Fibroblast of skin of right quadriceps (primary cell): ENCODE measurements at regions not wholly inside any gene's neighbourhood (a gene's known extent, or its start where the extent isn't known, plus 50 kb on each side); places are given as distances from the start of the nearest gene placed in this dataset.
"Not testable (repeated sequence)": the region's sequence is repeated elsewhere in the genome, so short reads cannot be mapped to it uniquely, and the experiment has no call there.

Experiments used
- DNase-seq: peaks from one replicate; pipeline ENCODE4 v3.0.0-alpha.2; 2013

DNA sequence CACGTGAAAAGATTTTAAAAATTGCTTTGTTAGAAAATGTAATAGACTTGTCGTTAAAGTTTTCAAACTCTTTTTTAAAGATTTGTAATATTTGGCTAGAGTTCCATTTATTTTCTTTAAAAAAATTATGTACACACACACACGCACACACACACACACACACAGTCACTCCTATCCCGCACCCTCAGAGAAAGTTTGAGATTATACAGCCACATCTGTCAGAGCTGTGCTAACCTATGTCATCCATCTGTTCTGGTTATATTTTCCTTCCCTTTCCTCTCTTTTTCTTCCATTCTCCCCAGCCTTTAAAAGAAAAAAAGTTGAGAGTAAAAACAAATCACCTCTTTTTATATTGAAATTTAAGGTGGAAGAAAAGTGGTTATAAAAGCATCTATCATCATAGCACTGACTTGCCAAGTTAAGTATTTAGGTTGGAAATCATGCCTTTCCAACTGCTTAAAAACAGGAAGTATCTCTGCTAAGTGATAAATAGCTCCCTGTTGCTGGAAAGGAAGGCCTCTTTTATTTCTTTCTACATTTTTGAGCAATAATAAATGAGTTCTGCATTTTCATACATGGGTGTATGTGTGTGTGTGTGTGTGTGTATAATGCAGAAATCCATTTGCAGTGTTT is 163.3 kb upstream of the SPRY1 start:
- no peak for DNase-seq

DNA sequence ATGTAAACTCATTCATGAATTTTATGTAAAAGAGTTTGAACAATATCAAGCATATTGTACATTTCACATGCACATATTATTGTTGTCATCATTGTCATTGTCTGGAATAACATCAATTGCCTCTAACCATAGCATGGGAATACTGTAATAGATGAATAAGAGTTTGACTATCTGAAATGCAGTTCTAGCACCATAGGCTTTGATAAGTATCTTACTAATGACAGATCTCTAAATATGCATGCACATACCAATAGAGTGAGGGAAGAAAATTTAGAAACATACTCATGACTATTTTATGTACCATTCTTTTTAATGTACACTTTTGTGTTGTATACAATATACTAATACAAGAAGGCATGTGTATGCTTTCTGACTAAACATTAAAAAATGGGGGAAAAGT is 161.6 kb upstream of the SPRY1 start:
- peak; percentile 69 for DNase-seq

GRCh38 chr4:123235431-123235830 is 161.2 kb upstream of the SPRY1 start:
- peak; percentile 85 for DNase-seq

- no peak for DNase-seq
Measured at GRCh38 chr4:123236606-123237005, 160.0 kb upstream of the SPRY1 start.

GRCh38 chr4:123240286-123240685 is 156.3 kb upstream of the SPRY1 start:
- not testable (repeated sequence) for DNase-seq

GRCh38 chr4:123243220-123243619 is 153.4 kb upstream of the SPRY1 start:
- DNase-seq = not testable (repeated sequence)

GRCh38 chr4:123244137-123244536 is 152.5 kb upstream of the SPRY1 start:
- no peak for DNase-seq

DNA sequence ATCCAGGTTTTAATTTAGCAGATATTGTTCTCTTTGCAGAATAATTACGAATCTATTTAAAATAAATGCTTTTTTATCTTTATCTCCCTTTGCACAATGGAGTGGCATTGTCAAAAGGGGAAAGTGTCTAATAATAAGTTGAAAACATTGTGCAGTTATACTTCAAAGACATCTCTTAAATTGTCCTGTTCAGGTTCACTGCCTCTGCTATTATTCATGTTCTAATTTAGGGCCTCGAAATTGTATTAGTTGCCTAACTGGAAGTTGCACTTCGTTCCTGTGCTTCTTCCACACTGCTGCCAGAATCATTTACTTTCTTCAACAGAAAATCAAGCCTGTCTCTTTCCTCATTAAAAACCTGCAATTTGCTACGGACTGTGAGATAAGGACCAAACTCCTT is 150.5 kb upstream of the SPRY1 start:
- DNase-seq = no peak

DNA sequence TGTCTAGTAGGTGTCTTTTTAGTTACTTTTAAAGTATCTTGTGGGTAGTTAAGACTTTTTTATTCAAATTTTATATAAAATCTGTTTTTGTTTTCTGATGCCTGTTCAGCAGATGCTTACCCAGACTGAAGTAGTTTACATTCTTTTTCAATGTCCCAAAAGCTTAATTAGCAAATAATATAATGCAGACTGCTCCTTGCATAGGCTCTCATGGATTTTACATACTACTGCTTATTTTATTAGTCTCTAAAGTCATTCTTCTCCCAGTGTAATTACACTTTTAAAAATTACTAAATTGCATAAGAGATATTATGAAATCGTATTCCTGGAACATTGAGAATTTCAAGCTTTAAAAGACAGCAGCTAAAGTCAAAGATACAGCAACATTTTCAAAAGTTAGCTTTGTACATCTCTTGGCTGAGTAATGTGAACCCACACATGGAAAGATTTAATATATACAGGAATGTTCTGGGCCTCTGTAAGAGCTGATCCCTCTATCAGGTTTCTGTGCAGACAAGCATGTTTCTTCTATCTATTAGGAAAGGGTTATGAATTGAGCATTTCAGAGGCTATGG is 148.4 kb upstream of the SPRY1 start:
- peak; percentile 66 for DNase-seq

DNA sequence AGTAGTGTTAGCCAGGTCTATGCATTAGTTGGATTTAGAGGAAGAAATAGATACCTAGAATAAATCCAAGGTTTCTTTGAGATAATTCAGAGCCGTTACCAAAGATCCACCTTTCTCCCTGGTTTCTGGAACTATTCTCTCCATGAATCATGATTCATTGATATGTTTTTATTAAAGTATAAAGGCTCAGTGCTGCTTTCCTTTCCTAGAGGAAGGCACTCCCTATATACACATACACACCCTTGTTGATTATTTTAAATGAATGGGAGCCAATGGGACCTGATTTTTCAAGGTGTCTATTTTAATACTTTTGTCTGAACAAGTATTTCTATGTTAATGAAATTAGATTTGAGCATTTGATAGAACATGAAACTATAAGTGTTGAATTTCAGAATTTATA is 146.8 kb upstream of the SPRY1 start:
- no peak for DNase-seq

- DNase-seq = peak; percentile 38
Measured at GRCh38 chr4:123250843-123251242, 145.8 kb upstream of the SPRY1 start.

- no peak for DNase-seq
Measured at GRCh38 chr4:123255971-123256370, 140.6 kb upstream of the SPRY1 start.

DNA sequence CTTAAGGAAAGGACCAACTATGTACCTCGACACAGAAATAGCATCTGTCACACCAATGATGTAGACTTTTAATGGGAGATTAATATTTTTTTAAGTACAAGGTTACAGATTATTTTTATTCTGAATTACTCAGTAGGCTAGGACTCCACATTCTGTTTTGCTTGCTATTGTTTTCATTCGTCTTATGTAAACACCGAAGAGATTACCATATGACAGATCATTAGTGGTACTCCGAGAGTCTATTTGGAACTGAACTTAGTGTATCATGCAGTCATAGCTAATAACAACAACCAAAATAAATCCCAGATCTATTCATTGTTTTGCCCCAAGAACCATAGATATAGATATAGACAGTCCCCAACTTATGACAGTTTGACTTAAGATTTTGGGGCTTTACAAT is 139.7 kb upstream of the SPRY1 start:
- no peak for DNase-seq

DNA sequence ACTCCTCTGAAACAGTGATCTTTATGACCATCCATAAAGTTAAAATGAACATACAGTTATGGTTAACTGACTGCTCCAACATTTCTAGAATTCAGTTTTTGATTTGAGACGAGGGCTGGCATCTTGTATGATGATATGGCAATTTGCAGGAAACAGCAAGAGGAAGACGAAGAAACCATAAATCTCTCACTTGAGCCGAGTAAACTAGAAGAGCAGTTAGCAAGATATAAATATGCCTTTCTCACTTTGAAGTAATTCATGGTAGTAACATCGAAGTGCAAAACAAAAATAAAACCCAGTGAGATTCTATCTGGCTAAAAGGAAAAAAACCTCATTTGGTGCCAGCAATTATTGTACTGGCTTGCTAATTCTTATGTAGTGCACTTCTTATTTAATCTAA is 139.0 kb upstream of the SPRY1 start:
- no peak for DNase-seq

- no peak for DNase-seq
Measured at GRCh38 chr4:123259676-123260646, 136.6 kb upstream of the SPRY1 start.

DNA sequence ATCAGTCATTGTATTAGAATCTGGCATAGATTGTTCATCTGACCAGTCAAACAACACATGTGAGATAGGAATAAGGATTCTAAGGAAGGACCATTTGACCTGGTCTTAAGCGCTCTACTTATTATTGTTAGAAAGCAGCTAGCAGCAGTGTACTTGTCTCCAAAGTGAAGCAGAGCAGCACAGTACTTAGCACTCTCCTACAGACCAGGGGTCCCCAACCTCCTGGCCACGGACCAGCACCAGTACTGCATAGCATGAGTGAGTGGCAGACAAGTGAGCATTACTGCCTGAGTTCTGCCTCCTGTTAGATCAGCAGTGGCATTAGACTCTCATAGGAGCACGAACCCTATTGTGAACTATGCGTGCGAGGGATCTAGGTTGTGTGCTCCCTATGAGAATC is 135.9 kb upstream of the SPRY1 start:
- no peak for DNase-seq

- DNase-seq = no peak
Measured at GRCh38 chr4:123262080-123262479, 134.5 kb upstream of the SPRY1 start.

- no peak for DNase-seq
Measured at GRCh38 chr4:123265443-123265842, 131.2 kb upstream of the SPRY1 start.

DNA sequence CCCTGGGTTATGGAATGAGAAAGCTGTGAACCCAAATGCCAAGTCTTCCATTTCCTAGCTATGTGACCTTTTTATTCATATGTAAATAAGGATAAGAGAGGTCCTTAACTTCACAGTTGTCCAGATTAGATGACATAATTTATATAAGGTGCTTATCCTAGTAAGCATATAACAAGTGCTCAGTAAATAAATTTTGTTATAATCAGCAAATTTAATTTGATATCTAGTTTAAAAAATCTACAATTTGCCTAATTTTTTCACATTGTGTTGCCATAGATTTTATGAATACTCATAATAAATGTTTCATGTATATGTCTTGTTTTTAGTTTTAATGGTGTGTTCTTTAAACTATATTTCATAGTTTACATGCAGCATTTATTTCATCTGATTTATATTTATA is 130.4 kb upstream of the SPRY1 start:
- DNase-seq = no peak

- peak; percentile 25 for DNase-seq
Measured at GRCh38 chr4:123278755-123279154, 117.8 kb upstream of the SPRY1 start.

DNA sequence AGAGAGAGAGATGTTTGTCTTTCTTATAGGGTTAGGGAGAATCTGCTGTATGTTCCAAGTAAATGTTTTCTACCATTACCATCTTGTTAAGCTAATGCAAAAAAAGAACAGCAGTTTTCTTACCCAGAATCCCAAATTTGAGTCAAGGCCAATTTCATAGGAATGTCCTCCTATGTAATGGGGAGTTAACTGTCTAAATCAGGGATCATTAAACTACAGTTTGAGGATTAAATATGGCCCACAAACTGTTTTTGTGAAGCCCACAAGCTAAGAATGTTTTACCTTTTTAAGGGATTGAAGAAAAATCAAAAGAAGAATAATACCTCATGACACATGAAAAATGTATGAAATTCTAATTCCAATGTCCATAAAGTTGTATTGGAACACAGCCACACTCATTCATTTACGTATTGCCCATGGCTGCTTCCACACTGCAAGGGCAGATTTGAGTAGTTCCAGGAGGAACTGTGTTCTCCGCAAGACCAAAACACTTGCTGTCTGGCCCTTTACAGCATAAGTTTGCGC is 113.2 kb upstream of the SPRY1 start:
- DNase-seq = peak; percentile 29

- DNase-seq = peak; percentile 83
Measured at GRCh38 chr4:123284168-123284567, 112.4 kb upstream of the SPRY1 start.

DNA sequence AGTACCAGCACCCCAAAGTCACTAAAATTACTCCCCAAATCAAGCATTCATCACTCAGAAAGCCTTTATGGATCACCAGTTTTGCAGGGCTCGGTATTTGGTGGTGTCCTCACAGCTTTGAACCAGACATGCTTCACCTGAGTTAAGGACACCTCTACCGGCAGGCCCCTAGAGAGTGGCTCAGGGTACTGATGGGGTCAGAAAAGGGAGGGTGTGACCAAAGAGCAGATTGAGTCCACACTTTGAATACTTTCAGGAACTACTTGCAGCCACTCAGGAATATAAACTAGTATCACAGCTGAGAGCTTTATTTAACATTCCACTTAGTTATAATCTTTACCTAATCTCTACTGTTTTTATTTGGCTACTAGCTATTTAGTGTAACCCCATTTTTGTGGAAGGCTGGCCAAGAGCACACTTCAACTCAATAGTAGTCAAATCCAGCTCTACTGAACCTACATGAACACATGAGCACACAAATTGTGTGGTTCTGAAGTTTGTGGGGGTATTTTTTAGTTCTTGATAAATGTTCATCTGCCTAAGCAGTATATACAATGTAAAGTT is 109.6 kb upstream of the SPRY1 start:
- DNase-seq = no peak
